ENCODE measurements at regions not wholly inside any gene's neighbourhood (a gene's known extent, or its start where the extent isn't known, plus 50 kb on each side); places are given as distances from the start of the nearest gene placed in this dataset.

GRCh38 chrX:124274438-124275181 is 57.9 kb upstream of the TEX13D start:
- ATAC-seq (ENCODE audit: insufficient read depth, low FRiP score) (no peak), DNase-seq (no peak)
- no peak for TF ChIP-seq CTCF (IDR thresholded peaks at IDR 0.05; ENCODE audit: control extremely low read depth, extremely low read depth)
- Histone ChIP-seq H3K4me1 (ENCODE audit: control insufficient read depth in 5 of 5, insufficient read depth in 5 of 5, low read length in 5 of 5) (peaks cover 0 to 4% (median 0%) of the 10 kb centered on the region in 5 donors), H3K36me3 (ENCODE audit: control insufficient read depth in 4 of 4, insufficient read depth in 4 of 4, low read length in 4 of 4) (no peaks in the 10 kb centered on the region), H3K9ac (ENCODE audit: insufficient read depth in 1 of 2, low read length in 2 of 2) (no peak overlapping the region), H3K27ac (ENCODE audit: low read depth in 1 of 2, low read length in 1 of 2) (no peak overlapping the region), H3K9me3 (ENCODE audit: control insufficient read depth in 4 of 4, insufficient read depth in 3 of 4, low read length in 3 of 4) (no peaks in the 10 kb centered on the region), H3K27me3 (ENCODE audit: control insufficient read depth in 3 of 3, insufficient read depth in 3 of 3, low read length in 2 of 3) (no peaks in the 10 kb centered on the region), H3K4me3 (no peak overlapping the region)
- 40 to 47% methylated on average over 10 of the region's 10 CpGs for WGBS, 2 donors

- Histone ChIP-seq H3K27me3 (ENCODE audit: control insufficient read depth in 3 of 3, insufficient read depth in 3 of 3, low read length in 2 of 3) (no peaks in the 10 kb centered on the region), H3K4me1 (ENCODE audit: control insufficient read depth in 5 of 5, insufficient read depth in 5 of 5, low read length in 5 of 5) (peaks cover 0 to 4% (median 0%) of the 10 kb centered on the region in 5 donors), H3K9me3 (ENCODE audit: control insufficient read depth in 4 of 4, insufficient read depth in 3 of 4, low read length in 3 of 4) (no peaks in the 10 kb centered on the region), H3K27ac (ENCODE audit: low read depth in 1 of 2, low read length in 1 of 2) (no peak overlapping the region), H3K4me3 (no peak overlapping the region), H3K9ac (ENCODE audit: insufficient read depth in 1 of 2, low read length in 2 of 2) (no peak overlapping the region), H3K36me3 (ENCODE audit: control insufficient read depth in 4 of 4, insufficient read depth in 4 of 4, low read length in 4 of 4) (no peaks in the 10 kb centered on the region)
- no peak for TF ChIP-seq CTCF (IDR thresholded peaks at IDR 0.05; ENCODE audit: control extremely low read depth, extremely low read depth)
- no peak for ATAC-seq (ENCODE audit: insufficient read depth, low FRiP score)
- 64 to 97% methylated on average over 2 of the region's 2 CpGs for WGBS, 2 donors
- peak in 1 of 3 donors; percentile 23 for DNase-seq
These were observed 57.1 kb upstream of the TEX13D start for GRCh38 chrX:124275182-124275894.

- no peak for TF ChIP-seq CTCF (IDR thresholded peaks at IDR 0.05; ENCODE audit: control extremely low read depth, extremely low read depth)
- ATAC-seq (ENCODE audit: insufficient read depth, low FRiP score) (no peak), DNase-seq (peak in 1 of 3 donors; percentile 25)
- Histone ChIP-seq H3K36me3 (ENCODE audit: control insufficient read depth in 4 of 4, insufficient read depth in 4 of 4, low read length in 4 of 4) (no peaks in the 10 kb centered on the region), H3K27me3 (ENCODE audit: control insufficient read depth in 3 of 3, insufficient read depth in 3 of 3, low read length in 2 of 3) (no peaks in the 10 kb centered on the region), H3K27ac (ENCODE audit: low read depth in 1 of 2, low read length in 1 of 2) (no peak overlapping the region), H3K4me1 (ENCODE audit: control insufficient read depth in 5 of 5, insufficient read depth in 5 of 5, low read length in 5 of 5) (no peaks in the 10 kb centered on the region), H3K9me3 (ENCODE audit: control insufficient read depth in 4 of 4, insufficient read depth in 3 of 4, low read length in 3 of 4) (no peaks in the 10 kb centered on the region), H3K4me3 (no peak overlapping the region), H3K9ac (ENCODE audit: insufficient read depth in 1 of 2, low read length in 2 of 2) (no peak overlapping the region)
- 76 to 93% methylated on average over 8 of the region's 8 CpGs for WGBS, 2 donors
These were observed 52.1 kb upstream of the TEX13D start for GRCh38 chrX:124280294-124280902.

Data from lung (tissue), 11 donors.